Large intestine (tissue), 3 donors: ENCODE measurements at regions not wholly inside any gene's neighbourhood (a gene's known extent, or its start where the extent isn't known, plus 50 kb on each side); places are given as distances from the start of the nearest gene placed in this dataset.
"Not testable (repeated sequence)": the region's sequence is repeated elsewhere in the genome, so short reads cannot be mapped to it uniquely, and the experiment has no call there.

Experiments
- DNase-seq, 2 donors: peaks; one replicate each; pipeline versions ENCODE4 v3.0.0 to v3.0.0-alpha.2; 2013
- H3K27ac ChIP-seq: one replicate; pipeline ENCODE4 v1.5.1; 2013; ENCODE audit warnings: low read length
- H3K27me3 ChIP-seq: 2 replicates; pipeline ENCODE4 v1.6.1; 2013; ENCODE audit warnings: low read length; ENCODE audit not compliant: control insufficient read depth, insufficient read depth
- H3K36me3 ChIP-seq: 2 replicates; pipeline ENCODE4 v1.6.1; 2013; ENCODE audit warnings: low read length; ENCODE audit not compliant: control insufficient read depth, insufficient read depth
- H3K4me1 ChIP-seq: one replicate; pipeline ENCODE4 v1.6.1; 2013; ENCODE audit warnings: low read length; ENCODE audit not compliant: control insufficient read depth, insufficient read depth
- H3K4me3 ChIP-seq: one replicate; pipeline ENCODE4 v1.5.1; 2013; ENCODE audit warnings: low read length
- H3K9me3 ChIP-seq: one replicate; pipeline ENCODE4 v1.6.1; 2013; ENCODE audit warnings: mild to moderate bottlenecking, low read depth, low read length, moderate library complexity; ENCODE audit not compliant: control insufficient read depth
- WGBS: methylation state at CpG from one replicate; pipeline ENCODE4 v1.1.5; 2013; ENCODE audit warnings: low lambda C conversion rate; ENCODE audit not compliant: insufficient coverage; 5-methylcytosine and 5-hydroxymethylcytosine counted together

DNA sequence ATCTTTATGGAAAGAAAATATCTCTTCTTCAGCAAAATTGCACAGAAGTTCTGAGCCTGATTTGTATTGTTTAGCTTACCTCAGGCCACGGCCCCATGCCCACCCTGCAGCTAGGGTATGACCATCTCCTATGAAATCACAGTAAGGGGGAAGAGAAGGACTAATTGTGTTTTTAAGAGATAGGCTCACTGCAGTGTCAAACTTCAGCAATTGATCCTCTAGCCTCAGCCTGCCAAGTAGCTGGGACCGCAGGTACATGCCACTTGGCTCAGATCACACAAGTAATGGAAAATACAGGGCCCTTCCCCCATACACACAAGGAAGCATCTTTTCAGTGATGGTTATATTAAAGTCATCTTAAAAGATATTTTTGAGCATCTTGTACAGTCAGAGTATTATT lies 60.0 kb downstream of the DMAC1 start:
- Histone ChIP-seq H3K27me3 (no peaks in the 10 kb centered on the region), H3K27ac (no peak overlapping the region), H3K4me3 (no peak overlapping the region), H3K4me1 (no peaks in the 10 kb centered on the region), H3K9me3 (no peaks in the 10 kb centered on the region), H3K36me3 (no peaks in the 10 kb centered on the region)
- no peak for DNase-seq
- WGBS = no CpG with 5 or more reads among the region's 2 CpGs

DNA sequence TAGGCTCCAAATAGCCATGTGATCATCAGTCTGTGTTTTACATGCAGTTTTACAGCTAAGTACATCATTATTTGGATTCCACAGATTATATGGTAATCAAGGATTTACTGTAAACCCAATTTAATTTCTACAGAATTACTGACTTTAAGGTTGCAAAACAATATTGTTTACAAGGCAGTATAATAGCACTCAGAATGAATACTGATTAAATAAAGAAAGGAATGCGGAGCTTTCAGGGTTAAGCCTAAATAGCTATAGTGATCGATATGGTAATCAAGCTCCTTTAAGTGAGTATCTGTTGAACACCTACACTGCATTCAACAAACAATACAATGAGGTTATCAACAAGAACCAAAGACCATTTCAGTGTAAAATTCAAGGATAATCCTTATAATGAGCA lies 64.3 kb downstream of the DMAC1 start:
- 100% methylated on average over 1 of the region's 2 CpGs for WGBS
- no peaks in the 10 kb centered on the region for H3K36me3 ChIP-seq

DNA sequence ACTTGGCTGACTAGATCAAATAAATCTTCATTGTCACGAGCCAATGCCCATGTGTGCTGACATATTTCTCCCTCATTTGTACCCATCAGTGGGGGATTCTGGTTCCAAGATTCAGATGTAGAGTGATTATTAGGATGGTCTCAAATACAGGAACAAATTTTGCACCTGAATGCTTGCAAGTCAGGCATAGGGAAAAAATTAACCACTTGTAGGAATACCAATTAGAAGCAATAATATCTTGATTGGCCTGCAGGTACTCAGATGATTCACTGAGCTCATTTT lies 69.5 kb downstream of the DMAC1 start:
- Histone ChIP-seq H3K4me3 (no peak overlapping the region), H3K4me1 (no peaks in the 10 kb centered on the region), H3K36me3 (no peaks in the 10 kb centered on the region), H3K27me3 (no peaks in the 10 kb centered on the region), H3K9me3 (no peaks in the 10 kb centered on the region), H3K27ac (no peak overlapping the region)
- no peak for DNase-seq
- WGBS = no CpG with 5 or more reads among the region's 1 CpG

More for the DNA sequence above, 64.3 kb downstream of the DMAC1 start:
- DNase-seq = no peak
- no peaks in the 10 kb centered on the region for H3K9me3 ChIP-seq
- no peak overlapping the region for H3K27ac ChIP-seq
- H3K27me3 ChIP-seq = no peaks in the 10 kb centered on the region
- H3K4me1 ChIP-seq = no peaks in the 10 kb centered on the region
- H3K4me3 ChIP-seq = no peak overlapping the region

DNA sequence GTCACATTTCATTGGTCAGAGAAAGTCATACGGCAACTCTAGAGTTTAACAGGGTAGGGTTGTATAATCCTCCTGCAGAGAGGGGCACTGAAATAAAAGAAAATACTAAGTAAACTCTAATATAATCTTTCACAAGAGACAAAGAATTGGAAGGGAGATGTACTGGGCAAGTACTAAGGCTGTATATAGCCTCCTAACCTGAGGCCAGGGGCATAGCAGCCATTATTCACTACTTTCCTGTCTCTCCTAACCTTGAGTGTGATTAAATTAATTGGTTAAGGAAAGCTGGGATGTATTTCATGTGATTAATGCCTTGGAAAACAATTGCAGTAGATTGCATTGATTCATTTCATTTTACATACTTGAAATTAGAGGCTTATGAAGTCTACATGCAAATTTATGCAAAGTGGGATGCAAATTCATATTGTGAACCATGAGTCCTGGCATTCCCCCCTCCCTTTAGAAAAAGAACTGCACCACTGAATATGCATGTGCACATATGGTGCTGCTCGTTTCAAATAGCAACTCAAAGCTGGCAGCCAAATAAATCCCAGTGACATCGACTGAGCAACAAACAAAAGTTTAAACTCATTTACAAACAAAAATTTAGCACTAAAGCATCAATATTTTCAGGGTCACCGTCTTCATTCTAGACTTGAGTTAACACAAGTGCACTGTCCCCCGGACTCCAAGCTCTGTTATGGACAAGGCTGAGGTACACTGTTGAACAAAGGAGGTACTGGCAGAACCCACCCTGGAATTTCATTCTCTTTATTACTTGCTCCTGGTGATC lies 70.0 kb downstream of the DMAC1 start:
- DNase-seq = no peak
- Histone ChIP-seq H3K27ac (no peak overlapping the region), H3K27me3 (no peaks in the 10 kb centered on the region), H3K36me3 (no peaks in the 10 kb centered on the region), H3K9me3 (no peaks in the 10 kb centered on the region), H3K4me1 (no peaks in the 10 kb centered on the region), H3K4me3 (no peak overlapping the region)
- WGBS = no CpG with 5 or more reads among the region's 5 CpGs

DNA sequence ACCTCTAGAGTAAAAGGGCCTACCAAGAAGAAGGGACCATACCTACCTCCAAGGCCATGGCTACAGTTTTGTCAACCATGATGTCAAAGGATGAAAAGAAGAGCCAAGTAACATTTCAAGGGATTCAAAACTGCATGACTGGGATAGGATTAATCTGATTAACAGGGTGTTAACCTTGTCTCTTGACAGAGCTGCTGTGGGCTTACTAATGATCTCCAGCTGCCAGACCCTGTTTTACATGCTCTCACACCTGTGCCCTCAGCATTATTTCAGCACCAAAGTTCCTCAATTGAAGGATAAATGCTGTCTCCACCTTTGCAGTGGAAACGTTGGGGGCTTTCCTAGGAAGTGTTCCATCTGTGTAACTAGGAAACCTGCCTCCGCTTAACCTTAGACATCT lies 78.3 kb downstream of the DMAC1 start:
- no peak for DNase-seq
- no CpG with 5 or more reads among the region's 2 CpGs for whole genome bisulfite sequencing
- Histone ChIP-seq H3K4me3 (no peak overlapping the region), H3K9me3 (no peaks in the 10 kb centered on the region), H3K27me3 (no peaks in the 10 kb centered on the region), H3K36me3 (no peaks in the 10 kb centered on the region), H3K27ac (no peak overlapping the region), H3K4me1 (no peaks in the 10 kb centered on the region)

DNA sequence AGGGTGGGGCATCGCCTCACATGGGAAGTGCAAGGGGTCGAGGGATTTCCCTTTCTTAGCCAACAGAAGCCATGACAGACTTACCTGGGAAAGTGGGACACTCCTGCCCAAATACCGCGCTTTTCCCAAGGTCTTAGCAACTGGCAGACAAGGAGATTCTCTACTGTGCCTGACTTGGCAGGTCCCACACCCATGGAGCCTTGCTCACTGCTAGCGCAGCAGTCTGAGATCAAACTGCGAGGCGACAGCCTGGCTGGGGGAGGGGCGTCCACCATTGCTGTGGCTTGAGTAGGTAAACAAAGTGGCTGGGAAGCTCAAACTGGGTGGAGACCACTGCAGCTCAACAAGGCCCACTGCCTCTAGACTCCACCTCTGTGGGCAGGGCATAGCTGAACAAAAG lies 86.5 kb downstream of the DMAC1 start:
- WGBS = no CpG with 5 or more reads among the region's 8 CpGs
- not testable (repeated sequence) for H3K27me3 ChIP-seq, H3K27ac ChIP-seq, H3K9me3 ChIP-seq, H3K4me1 ChIP-seq, H3K4me3 ChIP-seq, H3K36me3 ChIP-seq, DNase-seq

DNA sequence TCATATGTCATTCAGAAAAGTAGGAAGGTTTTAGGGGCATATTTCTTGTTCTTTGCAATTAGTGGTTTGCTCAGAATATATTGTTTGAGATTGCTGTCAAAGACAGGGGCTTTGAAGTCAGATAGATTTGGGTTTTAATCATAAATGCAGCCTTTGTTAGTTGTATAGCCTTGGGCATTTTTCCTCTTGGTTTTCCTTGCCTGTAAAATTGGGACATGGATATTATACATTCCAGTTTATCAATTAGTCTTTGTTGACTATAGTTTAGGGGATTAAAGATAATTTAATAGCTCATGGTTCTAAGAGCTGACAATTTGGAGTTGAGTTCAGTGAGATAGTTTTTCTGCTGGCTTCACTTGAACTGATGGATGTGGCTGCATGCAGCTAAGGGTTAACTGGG lies 88.9 kb downstream of the DMAC1 start:
- H3K27ac ChIP-seq = no peak overlapping the region
- H3K4me1 ChIP-seq = no peaks in the 10 kb centered on the region
- no peaks in the 10 kb centered on the region for H3K36me3 ChIP-seq
- H3K4me3 ChIP-seq = no peak overlapping the region
- H3K27me3 ChIP-seq = no peaks in the 10 kb centered on the region
- H3K9me3 ChIP-seq = no peaks in the 10 kb centered on the region
- DNase-seq = no peak

DNA sequence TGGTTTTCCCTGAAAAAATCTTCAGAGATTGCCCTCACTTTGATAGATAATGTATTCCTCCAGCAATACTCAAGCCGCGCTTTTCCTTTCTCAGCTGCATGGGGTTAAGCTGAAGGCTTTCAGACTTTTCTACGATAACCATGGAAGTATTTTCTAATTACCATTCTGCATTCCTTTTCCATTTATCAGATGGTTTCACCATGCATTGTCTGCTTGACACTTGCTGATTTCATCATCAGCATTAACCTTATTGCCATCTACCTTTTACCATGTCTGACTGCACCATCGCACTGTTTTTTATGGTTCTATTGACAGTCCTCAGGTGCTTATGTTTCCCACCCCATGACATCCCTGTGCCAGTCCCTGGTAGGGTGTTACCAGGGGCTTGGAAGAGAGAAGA lies 91.6 kb downstream of the DMAC1 start:
- no peak for DNase-seq
- H3K27ac ChIP-seq = no peak overlapping the region
- H3K9me3 ChIP-seq = no peaks in the 10 kb centered on the region
- no peaks in the 10 kb centered on the region for H3K4me1 ChIP-seq
- H3K36me3 ChIP-seq = no peaks in the 10 kb centered on the region
- no peaks in the 10 kb centered on the region for H3K27me3 ChIP-seq
- WGBS = no CpG with 5 or more reads among the region's 4 CpGs
- H3K4me3 ChIP-seq = no peak overlapping the region

DNA sequence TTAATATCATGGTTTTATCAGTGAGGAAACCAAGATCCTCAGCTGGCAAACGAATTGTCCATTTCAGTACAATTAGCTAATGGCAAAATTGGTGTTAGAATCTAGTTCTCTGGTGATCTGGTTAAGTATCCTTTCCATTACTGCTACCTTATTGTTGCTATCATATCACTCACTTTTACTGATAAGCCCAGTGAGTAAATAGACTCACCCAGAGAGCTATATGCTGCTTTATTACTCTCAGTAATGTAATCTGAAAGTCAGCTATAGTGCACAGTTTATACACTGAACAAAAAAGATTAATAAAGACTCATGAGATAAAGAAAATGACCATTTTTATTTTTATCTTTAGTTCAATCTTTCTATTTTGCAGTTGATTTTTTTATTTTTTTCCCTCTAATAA lies 95.0 kb downstream of the DMAC1 start:
- Histone ChIP-seq H3K27me3 (no peaks in the 10 kb centered on the region), H3K36me3 (no peaks in the 10 kb centered on the region), H3K9me3 (no peaks in the 10 kb centered on the region), H3K27ac (no peak overlapping the region), H3K4me1 (no peaks in the 10 kb centered on the region), H3K4me3 (no peak overlapping the region)
- DNase-seq = no peak
- 80% methylated on average over 1 of the region's 1 CpG for WGBS

DNA sequence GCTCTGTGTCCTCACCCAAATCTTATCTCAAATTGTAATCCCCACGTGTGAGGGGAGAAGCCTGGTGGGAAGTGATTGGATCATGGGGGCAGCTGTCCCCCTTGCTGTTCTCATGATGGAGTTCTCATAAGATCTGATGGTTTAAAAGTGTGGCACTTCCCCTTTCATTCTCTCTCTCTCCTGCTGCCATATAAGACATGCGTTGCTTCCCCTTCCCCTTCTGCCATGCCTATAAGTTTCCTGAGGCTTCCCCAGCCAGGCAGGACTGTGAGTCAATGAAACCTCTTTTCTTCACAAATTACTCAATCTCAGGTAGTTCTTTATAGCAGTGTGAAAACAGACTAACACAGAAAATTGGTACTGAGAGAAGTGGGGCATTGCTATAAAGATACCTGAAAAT lies 107.7 kb downstream of the DMAC1 start:
- Histone ChIP-seq H3K27me3 (no peaks in the 10 kb centered on the region), H3K4me1 (no peaks in the 10 kb centered on the region), H3K36me3 (no peaks in the 10 kb centered on the region), H3K4me3 (no peak overlapping the region), H3K27ac (no peak overlapping the region), H3K9me3 (no peaks in the 10 kb centered on the region)
- 80% methylated on average over 1 of the region's 2 CpGs for WGBS
- DNase-seq = no peak

DNA sequence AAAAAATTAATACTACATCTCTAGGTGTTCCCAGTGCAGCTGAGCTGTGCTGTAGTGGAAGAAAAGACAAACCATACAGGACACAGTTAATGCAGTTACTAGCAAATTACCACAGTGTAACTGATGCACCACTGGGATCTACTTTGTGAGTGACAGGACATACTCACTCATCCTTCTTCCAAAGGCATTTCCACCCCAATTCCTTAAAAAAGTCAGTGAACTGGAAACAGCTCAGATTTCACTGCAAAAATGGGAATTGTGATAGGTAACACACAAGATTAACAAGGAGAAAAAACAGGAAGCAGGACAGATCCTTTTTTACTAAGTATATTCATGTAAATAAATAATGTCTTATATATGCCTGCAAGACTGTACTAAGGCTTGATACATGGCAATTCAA lies 109.6 kb downstream of the DMAC1 start:
- no peaks in the 10 kb centered on the region for H3K27me3 ChIP-seq
- no peak for DNase-seq
- no peak overlapping the region for H3K27ac ChIP-seq
- H3K36me3 ChIP-seq = no peaks in the 10 kb centered on the region
- H3K4me1 ChIP-seq = no peaks in the 10 kb centered on the region
- no peaks in the 10 kb centered on the region for H3K9me3 ChIP-seq
- H3K4me3 ChIP-seq = no peak overlapping the region
